H1 (cell line): ENCODE measurements at regions not wholly inside any gene's neighbourhood (a gene's known extent, or its start where the extent isn't known, plus 50 kb on each side); places are given as distances from the start of the nearest gene placed in this dataset.

ENCODE experiments used
- CTCF ChIA-PET: fragments of 300-600 bp; sonication (Branson Sonifier 250); formaldehyde crosslinking; loops from one replicate; lab custom pipeline; 2021; ENCODE audit not compliant: partially characterized antibody; lab: Charles Lee
- POLR2A ChIA-PET: fragments of 300-600 bp; sonication (Branson Sonifier 250); formaldehyde crosslinking; loops from one replicate; lab custom pipeline; 2021; ENCODE audit warnings: inconsistent platforms; ENCODE audit not compliant: partially characterized antibody; lab: Charles Lee
- DNase-seq, 2 experiments: peaks; one replicate each; pipeline versions ENCODE4 v3.0.0 to v3.0.0-alpha.2; 2010 to 2022; ENCODE audit warnings: low spot score in 2 of 2, low read depth in 1 of 2, mixed read lengths in 1 of 2
- FAIRE-seq: peaks from 2 replicates; lab custom pipeline; 2011; peaks lifted over from hg19 to GRCh38; lab: Jason Lieb, UNC
- H2AFZ ChIP-seq: 2 replicates; pipeline ENCODE4 v1.8.1; 2012; ENCODE audit warnings: low read length, inconsistent platforms
- H2AK5ac ChIP-seq: 2 replicates; pipeline ENCODE4 v1.6.1; 2013; ENCODE audit warnings: low read depth, low read length
- H2BK120ac ChIP-seq: replicated peaks from 2 replicates; pipeline ENCODE3; 2013; ENCODE audit warnings: low read depth, low read length, inconsistent platforms
- H2BK12ac ChIP-seq: 2 replicates; pipeline ENCODE4 v1.6.1; 2013; ENCODE audit warnings: low read depth, low read length
- H2BK15ac ChIP-seq: 2 replicates; pipeline ENCODE4 v1.6.1; 2013; ENCODE audit warnings: low read length
- H2BK20ac ChIP-seq: 2 replicates; pipeline ENCODE4 v1.6.1; 2013; ENCODE audit warnings: low read length
- H2BK5ac ChIP-seq: 2 replicates; pipeline ENCODE4 v1.6.1; 2013; ENCODE audit warnings: low read depth, low read length
- H3K14ac ChIP-seq: 2 replicates; pipeline ENCODE4 v1.6.1; 2013; ENCODE audit warnings: inconsistent platforms; ENCODE audit not compliant: insufficient read length
- H3K18ac ChIP-seq: 2 replicates; pipeline ENCODE4 v1.6.1; 2013; ENCODE audit warnings: low read length; ENCODE audit errors: extremely low read depth
- H3K23ac ChIP-seq: 2 replicates; pipeline ENCODE4 v1.6.1; 2013; ENCODE audit warnings: inconsistent platforms; ENCODE audit not compliant: insufficient read length
- H3K23me2 ChIP-seq: 2 replicates; pipeline ENCODE4 v1.6.1; 2013; ENCODE audit warnings: low read depth, low read length
- H3K27ac ChIP-seq: 2 replicates; pipeline ENCODE4 v1.6.1; 2011; ENCODE audit warnings: low read depth, low read length, inconsistent platforms
- H3K27me3 ChIP-seq, 4 experiments: replicated peaks in 1 of 4; 1 replicate in 1 of 4; 2 replicates in 3 of 4; pipeline versions ENCODE4 v1.6.1 to v1.8.1; 2011 to 2013; ENCODE audit warnings: low read length in 3 of 4, mild to moderate bottlenecking in 3 of 4, inconsistent platforms in 2 of 4, mixed read lengths in 2 of 4, moderate library complexity in 1 of 4; ENCODE audit not compliant: control insufficient read depth in 3 of 4, insufficient read depth in 3 of 4; ENCODE audit errors: extremely low read depth in 1 of 4
- H3K36me3 ChIP-seq, 4 experiments: 2 replicates each; pipeline versions ENCODE4 v1.6.1 to v1.8.1; 2011 to 2013; ENCODE audit warnings: mild to moderate bottlenecking in 4 of 4, low read length in 3 of 4, moderate library complexity in 2 of 4, control low read depth in 1 of 4, inconsistent platforms in 1 of 4; ENCODE audit not compliant: insufficient read depth in 4 of 4, control insufficient read depth in 2 of 4
- H3K4ac ChIP-seq: replicated peaks from 2 replicates; pipeline ENCODE3; 2013; ENCODE audit warnings: low read length, low read depth, mixed read lengths, inconsistent platforms; ENCODE audit not compliant: insufficient read length
- H3K4me1 ChIP-seq, 4 experiments: replicated peaks in 1 of 4; 1 replicate in 1 of 4; 2 replicates in 3 of 4; pipeline versions ENCODE4 v1.6.1 to v1.8.1; 2011 to 2013; ENCODE audit warnings: low read length in 3 of 4, inconsistent platforms in 2 of 4, mixed read lengths in 1 of 4; ENCODE audit not compliant: insufficient read depth in 4 of 4, control insufficient read depth in 3 of 4
- H3K4me2 ChIP-seq, 2 experiments: 2 replicates each; pipeline versions ENCODE4 v1.6.1 to v1.8.1; 2011 to 2013; ENCODE audit warnings: low read depth in 2 of 2, low read length in 2 of 2, control low read depth in 1 of 2, inconsistent platforms in 1 of 2, mild to moderate bottlenecking in 1 of 2; ENCODE audit not compliant: insufficient read depth in 1 of 2
- H3K4me3 ChIP-seq, 4 experiments: fragments of 200-600, 300-600 bp in 1 of 4; sonication (generic), shearing (Covaris generic), sonication (Bioruptor Twin) in 1 of 4; 2 replicates each; pipeline versions ENCODE4 v1.5.1 to v1.8.1; 2011 to 2016; ENCODE audit warnings: low read length in 4 of 4, low read depth in 3 of 4, control low read depth in 2 of 4, inconsistent platforms in 2 of 4, mild to moderate bottlenecking in 2 of 4, mixed read lengths in 1 of 4, moderate library complexity in 1 of 4; ENCODE audit not compliant: insufficient read depth in 2 of 4; ENCODE audit errors: extremely low read depth in 1 of 4
- H3K56ac ChIP-seq: replicated peaks from 2 replicates; pipeline ENCODE3; 2013; ENCODE audit warnings: low read depth, mild to moderate bottlenecking, mixed read lengths, low read length, inconsistent platforms; ENCODE audit not compliant: insufficient read length
- H3K79me1 ChIP-seq: 2 replicates; pipeline ENCODE4 v1.6.1; 2013; ENCODE audit warnings: low read depth, low read length, control low read depth
- H3K79me2 ChIP-seq, 2 experiments: 2 replicates each; pipeline versions ENCODE4 v1.6.1 to v1.8.1; 2012 to 2013; ENCODE audit warnings: low read length in 2 of 2, mild to moderate bottlenecking in 2 of 2, inconsistent platforms in 1 of 2; ENCODE audit not compliant: insufficient read depth in 2 of 2, control insufficient read depth in 1 of 2
- H3K9ac ChIP-seq, 4 experiments: replicated peaks in 1 of 4; 1 replicate in 1 of 4; 2 replicates in 3 of 4; pipeline versions ENCODE4 v1.6.1 to v1.8.1; 2011 to 2013; ENCODE audit warnings: low read depth in 3 of 4, low read length in 3 of 4, control low read depth in 2 of 4, mild to moderate bottlenecking in 2 of 4, moderate library complexity in 2 of 4, inconsistent platforms in 1 of 4; ENCODE audit errors: extremely low read depth in 1 of 4
- H3K9me3 ChIP-seq, 2 experiments: 2 replicates each; pipeline versions ENCODE4 v1.6.1 to v1.8.1; 2012 to 2013; ENCODE audit warnings: mild to moderate bottlenecking in 2 of 2, moderate library complexity in 2 of 2, control low read depth in 1 of 2, inconsistent platforms in 1 of 2, low read depth in 1 of 2, low read length in 1 of 2, mixed read lengths in 1 of 2; ENCODE audit not compliant: insufficient read depth in 2 of 2
- H4K20me1 ChIP-seq, 2 experiments: replicated peaks in 1 of 2; 2 replicates each; pipeline versions ENCODE3 to v1.8.1; 2011 to 2013; ENCODE audit warnings: inconsistent platforms in 2 of 2, low read length in 2 of 2, mild to moderate bottlenecking in 1 of 2; ENCODE audit not compliant: insufficient read depth in 2 of 2, control insufficient read depth in 1 of 2
- H4K5ac ChIP-seq: 2 replicates; pipeline ENCODE4 v1.6.1; 2013; ENCODE audit warnings: low read length, low read depth, mixed read lengths, inconsistent platforms; ENCODE audit not compliant: insufficient read length
- H4K8ac ChIP-seq: 2 replicates; pipeline ENCODE4 v1.8.0; 2013; ENCODE audit warnings: mild to moderate bottlenecking, moderate library complexity, low read length, inconsistent platforms; ENCODE audit not compliant: insufficient read depth; ENCODE audit errors: extremely low read depth
- H4K91ac ChIP-seq: replicated peaks from 2 replicates; pipeline ENCODE3; 2013; ENCODE audit warnings: low read length, mixed read lengths, inconsistent platforms; ENCODE audit not compliant: insufficient read length
- BRCA1 ChIP-seq: IDR thresholded peaks from 2 replicates; pipeline ENCODE4 v1.6.1; 2012; ENCODE audit warnings: low read depth, low read length, improper control_type of control experiment
- EGR1 ChIP-seq: IDR thresholded peaks from 2 replicates; pipeline ENCODE4 v1.6.1; 2011; ENCODE audit warnings: low read depth, low read length, borderline replicate concordance
- GABPA ChIP-seq: IDR thresholded peaks from 2 replicates; pipeline ENCODE4 v1.6.1; 2011; ENCODE audit warnings: mild to moderate bottlenecking, low read length, moderate library complexity, borderline replicate concordance; ENCODE audit not compliant: insufficient read depth
- HDAC6 ChIP-seq: IDR thresholded peaks from one replicate; pipeline ENCODE4 v1.7.1; 2012; ENCODE audit warnings: low read depth, mild to moderate bottlenecking, inconsistent platforms, low read length, moderate library complexity
- JUND ChIP-seq: IDR thresholded peaks from 2 replicates; pipeline ENCODE4 v1.6.1; 2011; ENCODE audit warnings: mild to moderate bottlenecking, improper control_type of control experiment, low read length
- KDM5A ChIP-seq: fragments of 200-600 bp; IDR thresholded peaks from 2 replicates; pipeline ENCODE4 v1.7.1; 2012; ENCODE audit warnings: mild to moderate bottlenecking, low read length, inconsistent platforms, mixed read lengths
- MAFK ChIP-seq: IDR thresholded peaks from 2 replicates; pipeline ENCODE4 v1.6.1; 2012; ENCODE audit warnings: low read depth, mild to moderate bottlenecking, improper control_type of control experiment, low read length
- POLR2AphosphoS5 ChIP-seq: IDR thresholded peaks from 2 replicates; pipeline ENCODE4 v1.6.1; 2011; ENCODE audit warnings: low read depth, low read length
- RXRA ChIP-seq: IDR thresholded peaks from 2 replicates; pipeline ENCODE4 v1.6.1; 2011; ENCODE audit warnings: low read depth, mild to moderate bottlenecking, low read length, moderate library complexity; ENCODE audit not compliant: insufficient read depth
- SAP30 ChIP-seq: fragments of 300-600 bp; sonication (generic); IDR thresholded peaks from 2 replicates; pipeline ENCODE4 v1.7.1; 2012; ENCODE audit warnings: low read length, moderate library complexity, mild to moderate bottlenecking, inconsistent platforms; ENCODE audit not compliant: insufficient read depth, insufficient replicate concordance
- SP1 ChIP-seq: IDR thresholded peaks from 2 replicates; pipeline ENCODE4 v1.6.1; 2011; ENCODE audit warnings: low read depth, low read length
- WGBS, 2 experiments: shearing (Covaris generic) in 1 of 2; methylation state at CpG; one replicate each; pipeline versions ENCODE4 v1.1.6 to v1.1.7; 2013 to 2015; ENCODE audit warnings: low lambda C conversion rate in 2 of 2, mixed read lengths in 2 of 2, inconsistent platforms in 1 of 2, low coverage in 1 of 2, missing lambda C conversion rate in 1 of 2; ENCODE audit not compliant: insufficient replicate concordance in 2 of 2, insufficient coverage in 1 of 2, insufficient read length in 1 of 2; ENCODE audit errors: extremely low coverage in 1 of 2, missing lambda C conversion rate in 1 of 2; 5-methylcytosine and 5-hydroxymethylcytosine counted together

DNA sequence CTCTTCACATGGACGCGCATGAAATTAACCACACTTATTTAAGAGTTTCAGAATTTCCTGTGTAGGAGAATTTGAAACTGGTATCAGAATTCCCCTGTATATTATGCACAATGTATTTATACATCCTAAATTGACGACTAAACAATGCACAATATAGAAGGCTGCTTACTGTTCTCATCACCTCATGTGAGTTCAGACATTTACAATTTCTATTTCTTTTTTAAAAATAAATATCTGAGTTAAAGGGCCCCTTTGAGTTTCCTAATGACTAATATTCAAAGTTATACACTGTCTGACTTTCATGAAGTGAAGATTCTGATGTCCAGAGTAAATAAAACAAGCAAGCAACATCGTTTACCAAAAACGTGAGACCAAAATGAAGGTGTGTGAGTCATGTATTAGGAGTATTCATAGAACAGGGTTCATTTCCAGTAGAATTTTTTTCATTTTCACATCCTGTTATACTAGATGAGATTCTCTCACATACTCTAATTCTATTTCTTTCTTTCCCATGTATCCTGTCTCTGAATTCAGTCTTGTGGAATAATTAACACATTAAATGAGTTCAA, 406.2 kb downstream of the NUP35 start:
- Histone ChIP-seq H3K27ac (no peak overlapping the region), H3K4ac (no peak overlapping the region), H3K18ac (no peak overlapping the region; the same call in 1 of the 2 replicates), H3K9me3 (no peaks in the 10 kb centered on the region), H2AK5ac (no peak overlapping the region), H2BK15ac (no peak overlapping the region), H4K20me1 (no peaks in the 10 kb centered on the region), H4K8ac (no peak overlapping the region), H4K5ac (no peak overlapping the region), H3K9ac (no peak overlapping the region), H2BK20ac (no peak overlapping the region), H3K4me1 (peaks cover 0 to 26% (median 5%) of the 10 kb centered on the region in 4 experiments; a peak in 4 of 7 replicates), H3K79me2 (no peaks in the 10 kb centered on the region), H3K4me3 (peak overlapping the region in 1 of 4 experiments; percentile 21; a peak in 1 of 8 replicates), H2BK120ac (no peak overlapping the region), H3K23ac (no peak overlapping the region), H3K79me1 (no peaks in the 10 kb centered on the region), H3K4me2 (peak overlapping the region in 1 of 2 experiments; percentile 37; a peak in 1 of 4 replicates), H4K91ac (no peak overlapping the region), H3K14ac (no peak overlapping the region), H3K56ac (no peak overlapping the region), H2AFZ (no peak overlapping the region), H3K23me2 (no peaks in the 10 kb centered on the region), H3K36me3 (no peaks in the 10 kb centered on the region), H3K27me3 (no peaks in the 10 kb centered on the region), H2BK12ac (no peak overlapping the region), H2BK5ac (no peak overlapping the region)
- TF ChIP-seq HDAC6 (no peak), POLR2AphosphoS5 (no peak), SAP30 (no peak), GABPA (no peak), BRCA1 (no peak), KDM5A (no peak), MAFK (no peak), SP1 (no peak), JUND (no peak), RXRA (no peak), EGR1 (no peak)
- POLR2A ChIA-PET: no interaction called here
- DNase-seq (no peak), FAIRE-seq (no peak)
- CTCF ChIA-PET: interaction anchor here (1.0 to 1.8 kb wide), 3 partner anchors 14 to 235 kb away, joined by 3 to 4 read pairs (median 4); no protein-coding TSS in a partner anchor
- 32% methylated on average over 5 of the region's 5 CpGs; no CpG with 5 or more reads in 1 of the 2 experiments for WGBS, 2 experiments
